Testis (tissue), 2 donors: ENCODE measurements at regions not wholly inside any gene's neighbourhood (a gene's known extent, or its start where the extent isn't known, plus 50 kb on each side); places are given as distances from the start of the nearest gene placed in this dataset.

Source experiments
- CTCF ChIP-seq, 3 experiments: fragments of 450-650 bp in 2 of 3; fragments of 200-600 bp in 1 of 3; sonication (generic) in 1 of 3; IDR thresholded peaks; one replicate each; pipeline ENCODE4 v1.5.1; 2016 to 2019; ENCODE audit warnings: antibody characterized with exemption in 3 of 3, mild to moderate bottlenecking in 2 of 3, moderate library complexity in 1 of 3
- POLR2A ChIP-seq: fragments of 450-650 bp; IDR thresholded peaks from one replicate; pipeline ENCODE4 v1.6.1; 2017; ENCODE audit warnings: antibody characterized with exemption, mild to moderate bottlenecking, moderate library complexity

- TF ChIP-seq CTCF (IDR thresholded peaks at IDR 0.05) (no peak), POLR2A (no peak)
These were observed 148.0 kb downstream of the USP46 start for GRCh38 chr4:52510939-52511565.
